ENCODE measurements at regions not wholly inside any gene's neighbourhood (a gene's known extent, or its start where the extent isn't known, plus 50 kb on each side); places are given as distances from the start of the nearest gene placed in this dataset.

DNA sequence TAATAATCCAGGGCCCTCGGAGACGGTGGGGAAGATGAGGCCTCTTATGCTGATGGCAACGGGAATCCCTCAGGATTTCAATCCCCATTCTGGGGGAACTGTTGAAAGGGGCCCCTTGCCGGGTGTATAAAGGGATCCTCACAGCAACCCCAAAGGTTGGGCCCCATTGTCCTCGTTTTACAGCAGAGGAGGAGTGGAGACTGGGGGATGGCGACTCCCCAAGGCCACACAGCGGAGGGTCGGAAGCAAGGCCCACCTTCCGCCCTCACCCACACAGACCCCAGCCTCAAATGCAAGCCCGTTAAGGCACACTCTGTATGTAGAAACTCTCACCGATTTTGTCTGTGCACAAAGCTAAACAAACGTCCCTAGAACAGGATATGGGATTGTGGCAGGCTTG is 327.9 kb upstream of the DIO3 start:
- DNase-seq, result no peak

DNA sequence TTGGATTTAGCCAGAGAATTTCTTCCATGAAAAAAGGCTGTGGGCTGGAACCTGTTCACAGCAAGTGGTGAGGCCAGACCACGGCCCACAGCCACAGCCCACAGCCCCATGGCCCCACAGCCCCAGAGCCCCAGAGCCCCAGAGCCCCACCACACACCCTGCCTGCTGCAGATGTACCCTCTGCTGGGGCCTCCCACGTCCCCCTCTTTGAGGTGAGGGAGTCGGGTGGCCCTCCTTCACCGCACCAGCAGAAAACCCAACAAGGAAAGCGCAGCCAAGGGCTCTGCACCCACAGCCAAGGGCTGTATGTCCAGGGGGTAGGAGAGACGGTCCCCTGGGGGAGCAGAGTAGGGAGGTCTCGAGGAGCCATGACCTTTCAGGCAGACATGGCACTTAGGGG is 327.5 kb upstream of the DIO3 start:
- DNase-seq, result no peak

GRCh38 chr14:101234244-101234937 is 326.9 kb upstream of the DIO3 start:
- no peak for DNase-seq

- DNase-seq, result no peak
These were observed 326.3 kb upstream of the DIO3 start for GRCh38 chr14:101234999-101235334.

DNA sequence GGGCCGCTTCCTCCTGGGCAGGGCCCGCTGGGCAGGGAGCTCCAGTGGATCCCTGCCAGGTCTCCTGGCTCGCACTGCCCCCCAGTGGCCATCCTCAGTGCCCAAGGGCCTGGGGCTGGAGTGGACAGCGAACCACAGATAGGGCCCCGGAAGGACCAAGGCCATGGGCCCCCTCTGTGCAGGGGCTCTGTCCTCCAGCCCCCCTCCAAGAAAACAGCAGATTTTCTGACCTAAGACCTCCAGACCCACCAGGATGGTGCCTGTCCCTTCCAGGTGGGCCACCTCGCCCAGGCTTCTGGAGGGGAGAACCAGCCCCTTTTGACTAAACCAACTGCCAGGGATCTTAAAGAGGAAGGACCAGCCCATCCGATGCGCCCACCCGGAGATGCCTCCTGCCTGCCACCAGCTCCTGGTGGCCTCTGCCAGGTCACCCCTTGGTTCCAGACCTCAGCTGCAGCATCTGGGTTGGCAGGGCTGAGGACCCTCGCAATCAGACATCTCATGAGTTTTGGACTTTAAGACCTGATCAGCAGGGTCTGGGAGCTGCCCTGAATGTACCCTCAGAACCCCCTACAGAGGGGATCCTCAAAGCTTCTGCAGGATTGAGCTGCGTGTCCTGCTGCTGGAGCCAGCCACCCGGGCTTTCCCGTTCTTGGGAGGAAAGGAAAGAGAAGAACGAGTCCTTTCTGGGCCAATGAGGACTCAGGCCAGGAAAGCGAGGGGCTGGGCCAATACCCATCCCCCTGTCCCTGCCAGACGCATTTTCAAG is 325.8 kb upstream of the DIO3 start:
- peak; percentile 11 for DNase-seq

GRCh38 chr14:101236496-101237251 is 324.6 kb upstream of the DIO3 start:
- no peak for DNase-seq

DNA sequence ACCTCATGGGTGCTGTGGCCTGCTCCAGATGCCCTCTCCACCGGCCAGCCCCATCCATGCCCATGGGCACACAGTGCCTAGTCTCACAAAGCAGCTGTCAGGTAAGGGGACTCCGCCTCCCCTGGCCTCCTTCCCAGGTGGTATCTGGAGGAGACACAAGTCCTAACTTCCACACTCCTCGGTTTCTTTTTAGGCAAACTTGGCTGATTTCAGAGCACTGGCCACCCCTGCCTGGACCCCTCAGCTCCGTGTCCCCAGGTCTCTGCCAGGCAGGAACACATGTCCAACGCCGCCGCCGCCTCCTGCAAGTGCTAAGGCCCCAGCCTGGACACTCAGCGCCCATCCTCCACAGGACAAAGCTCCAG is 324.1 kb upstream of the DIO3 start:
- no peak for DNase-seq

GRCh38 chr14:101239065-101239464 is 322.2 kb upstream of the DIO3 start:
- DNase-seq, result no peak

GRCh38 chr14:101241147-101241546 is 320.1 kb upstream of the DIO3 start:
- no peak for DNase-seq

DNA sequence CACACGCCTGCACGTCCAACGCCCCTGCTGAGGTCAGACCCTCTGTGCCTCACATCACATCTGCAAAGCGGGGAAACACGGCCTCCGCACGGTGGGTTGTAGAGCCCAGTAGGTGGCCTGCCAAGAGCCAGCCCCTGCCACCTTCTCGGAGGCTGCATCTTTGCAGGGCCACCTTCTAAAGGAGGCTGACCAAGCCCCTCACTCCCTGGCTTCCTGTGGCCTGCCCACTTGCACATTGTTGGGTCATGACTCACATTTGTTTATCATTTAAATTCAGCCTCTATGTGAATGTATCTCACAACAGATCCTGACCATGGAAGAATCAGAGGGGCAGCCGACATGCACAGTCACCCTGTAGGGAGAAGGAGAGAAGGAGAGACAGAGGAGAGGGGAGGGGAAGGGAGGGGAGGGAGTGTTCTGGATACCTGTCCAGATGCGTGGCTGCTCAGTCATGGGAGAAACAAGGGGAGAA is 319.5 kb upstream of the DIO3 start:
- DNase-seq, result no peak

DNA sequence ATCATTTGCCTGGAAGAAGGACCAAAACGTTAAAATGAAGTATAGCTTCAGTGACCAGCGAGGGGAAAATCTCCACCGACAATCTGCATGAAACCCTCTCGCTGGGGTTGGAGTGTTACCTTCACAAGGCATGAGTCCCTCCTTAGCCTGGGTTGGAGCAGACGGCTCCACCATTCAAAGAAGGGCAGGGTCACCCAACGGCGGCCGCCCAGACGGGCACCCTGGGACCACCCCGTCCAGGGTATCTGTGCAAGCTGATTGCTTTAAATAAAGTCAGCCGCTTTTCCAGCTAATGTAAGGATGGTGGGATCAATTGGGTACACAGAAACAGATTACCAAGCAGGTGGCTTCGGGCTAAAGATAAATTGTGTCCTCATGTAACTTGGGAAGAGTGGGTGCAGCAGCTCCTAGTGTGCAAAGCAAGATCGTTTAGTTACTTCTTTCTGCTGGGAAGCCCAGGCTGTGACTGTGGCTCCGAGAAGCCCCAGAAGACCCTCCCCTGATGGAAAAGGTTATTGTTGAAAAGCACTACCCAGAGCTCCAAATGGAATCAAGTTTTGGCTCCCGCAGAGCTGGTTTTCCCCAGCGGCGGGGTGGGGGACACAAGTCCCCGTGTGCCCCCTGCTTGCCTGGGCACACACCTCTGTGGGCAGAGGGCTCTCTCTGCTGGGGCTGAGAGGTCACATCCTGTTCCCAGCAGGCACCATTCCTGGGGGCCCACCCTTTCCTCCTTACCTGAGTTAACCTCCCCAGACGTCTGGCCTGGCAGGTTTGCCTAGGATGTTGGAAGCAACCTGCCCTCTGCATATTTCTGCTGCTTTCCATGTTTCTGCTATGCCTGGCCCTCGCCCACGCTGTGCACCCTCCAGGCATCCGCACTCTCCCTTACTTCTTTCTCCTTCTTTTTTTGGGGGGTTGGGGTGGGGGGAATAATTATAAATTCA is 318.6 kb upstream of the DIO3 start:
- no peak for DNase-seq

GRCh38 chr14:101243587-101244338 is 317.5 kb upstream of the DIO3 start:
- DNase-seq, result no peak

DNA sequence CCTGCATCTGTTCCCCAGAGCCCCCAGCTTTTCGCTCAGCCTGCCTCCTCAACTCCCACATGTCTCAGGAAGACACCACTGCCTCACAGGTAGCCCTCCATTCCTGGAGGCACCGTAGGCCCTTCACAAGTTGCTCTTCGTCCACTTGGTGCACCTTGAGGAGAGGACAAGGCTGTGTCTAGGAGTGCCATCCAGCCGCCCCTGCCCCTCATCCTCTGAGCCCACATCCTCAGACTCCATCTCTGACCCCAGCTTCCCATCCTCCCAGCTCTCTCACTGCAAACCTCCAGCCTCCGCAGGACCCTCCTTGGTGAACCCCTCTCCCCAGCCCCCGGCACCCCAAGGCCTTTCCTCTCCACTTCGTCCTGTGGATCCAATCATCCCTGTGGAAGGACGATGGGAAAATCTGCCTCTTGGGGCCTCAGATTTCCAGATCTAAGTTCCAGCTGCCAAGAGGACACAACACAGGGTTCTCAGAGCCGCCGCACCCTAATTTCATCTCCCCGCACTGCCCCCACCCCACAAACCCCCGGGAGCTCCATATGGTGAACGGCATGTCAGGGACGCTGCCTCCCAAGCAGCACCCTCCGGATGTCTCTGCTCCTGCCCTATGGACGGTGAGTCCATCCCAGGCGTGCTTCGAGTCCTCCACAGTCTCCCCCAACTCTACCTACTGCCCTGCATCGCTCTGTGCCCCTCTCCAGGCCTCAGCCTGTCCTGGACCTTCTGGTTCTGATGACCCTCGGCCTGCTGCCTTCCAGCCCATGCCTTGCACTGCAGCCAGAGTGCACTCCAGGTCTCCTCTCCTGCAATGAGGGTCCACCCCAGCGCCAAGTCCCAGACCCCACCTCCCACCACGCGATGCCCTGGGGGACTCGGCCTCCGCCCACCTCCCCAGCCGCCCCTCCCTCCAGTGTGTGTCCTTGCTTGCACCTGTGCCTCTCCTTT is 314.1 kb upstream of the DIO3 start:
- no peak for DNase-seq

DNA sequence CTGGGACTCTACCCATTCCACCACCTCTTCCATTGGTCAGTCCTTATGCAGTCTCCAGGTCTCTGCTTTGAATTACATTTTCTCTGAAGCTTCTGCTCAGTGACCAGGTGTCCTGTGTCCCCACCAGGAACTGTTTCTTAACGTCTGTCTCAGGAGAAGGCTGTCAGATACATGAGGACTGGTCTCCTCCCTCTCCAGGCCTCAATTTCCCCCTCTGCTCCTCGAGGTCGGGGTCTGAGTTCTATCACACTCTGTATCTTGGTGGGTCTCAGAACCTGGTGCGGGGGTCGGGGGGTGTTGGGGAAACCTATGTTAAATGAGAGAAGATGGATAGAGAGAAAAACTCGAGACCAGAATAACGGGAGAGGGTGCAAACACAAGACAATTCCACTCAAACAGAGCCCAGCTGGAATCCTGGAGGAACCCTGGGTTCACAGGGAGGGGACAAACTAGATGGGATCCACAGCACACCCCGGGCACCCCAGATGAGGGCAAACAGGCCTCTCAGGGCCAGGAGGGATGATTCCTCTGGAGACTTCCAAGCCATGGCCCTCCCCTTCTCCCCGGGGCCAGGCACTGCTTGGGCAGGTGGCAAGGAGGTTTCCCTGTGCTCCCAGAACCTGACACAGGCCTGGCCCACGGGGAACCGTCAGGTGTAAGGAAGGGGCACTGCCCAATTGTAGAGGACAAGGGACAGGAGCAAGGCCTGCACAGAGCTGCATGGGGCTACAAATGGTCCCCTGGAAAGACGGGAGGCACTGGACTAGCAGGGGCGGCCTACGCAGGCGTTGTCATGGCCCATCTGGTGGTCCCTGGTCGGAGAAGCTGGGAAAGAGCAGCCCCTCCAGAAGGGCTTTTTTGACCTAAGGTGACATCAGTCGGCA is 313.2 kb upstream of the DIO3 start:
- DNase-seq, result no peak

DNA sequence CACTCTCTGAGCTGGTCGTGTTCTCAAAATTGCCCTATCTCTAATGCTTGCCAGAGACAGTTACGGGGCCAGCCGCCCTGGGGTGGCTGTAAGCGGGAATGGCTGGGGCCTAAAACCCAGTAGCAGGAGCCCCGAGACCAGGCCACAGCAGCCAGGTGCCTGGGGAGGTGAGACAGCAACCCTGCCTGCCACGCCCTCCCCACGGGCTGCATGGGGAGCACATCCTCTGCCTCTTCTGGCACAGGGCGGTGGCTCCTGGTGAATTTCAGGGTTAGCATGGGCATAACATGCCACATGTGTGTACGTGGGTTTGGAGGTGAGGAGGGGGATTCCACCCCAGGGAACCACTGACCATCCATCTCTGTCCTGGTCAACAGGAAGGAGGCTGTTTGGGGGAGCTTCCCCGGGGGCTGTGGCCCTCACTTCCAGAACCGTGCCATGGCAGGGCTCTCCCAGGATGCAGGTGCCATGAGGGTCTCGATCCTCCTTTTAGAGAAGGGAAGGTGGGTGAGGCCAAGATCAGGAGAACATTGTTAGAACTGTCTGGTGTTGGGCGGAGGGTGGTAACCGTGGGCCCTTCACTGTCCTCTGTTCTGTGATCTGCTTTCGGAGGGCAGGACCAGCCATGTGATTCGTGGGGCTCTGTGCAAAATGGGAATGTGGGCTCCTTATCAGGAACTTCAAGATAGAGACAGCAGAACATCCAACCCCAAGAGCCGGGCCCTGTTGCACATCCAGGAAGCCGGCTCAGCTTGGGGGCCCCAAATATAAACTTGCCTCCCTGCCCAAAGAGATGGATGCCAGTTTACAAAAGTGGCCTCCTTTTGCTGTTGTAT is 312.2 kb upstream of the DIO3 start:
- no peak for DNase-seq

DNA sequence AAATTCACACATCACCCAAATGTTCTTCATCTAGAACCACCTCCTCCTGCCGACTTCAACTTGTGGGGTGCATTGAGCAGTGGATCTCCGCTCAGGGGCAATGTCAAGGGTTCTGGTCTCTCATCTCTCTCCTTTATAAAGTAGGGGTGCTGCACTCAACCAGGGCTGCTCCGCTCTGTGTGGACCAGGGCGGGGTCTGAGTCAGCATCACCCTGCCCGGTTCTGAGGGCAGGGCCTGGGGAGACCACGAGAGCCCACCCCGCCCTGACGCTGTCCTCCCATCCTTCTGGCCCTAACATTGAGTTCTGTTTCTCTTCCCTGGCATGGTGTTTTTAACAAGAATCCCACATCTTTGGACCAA is 311.6 kb upstream of the DIO3 start:
- no peak for DNase-seq

DNA sequence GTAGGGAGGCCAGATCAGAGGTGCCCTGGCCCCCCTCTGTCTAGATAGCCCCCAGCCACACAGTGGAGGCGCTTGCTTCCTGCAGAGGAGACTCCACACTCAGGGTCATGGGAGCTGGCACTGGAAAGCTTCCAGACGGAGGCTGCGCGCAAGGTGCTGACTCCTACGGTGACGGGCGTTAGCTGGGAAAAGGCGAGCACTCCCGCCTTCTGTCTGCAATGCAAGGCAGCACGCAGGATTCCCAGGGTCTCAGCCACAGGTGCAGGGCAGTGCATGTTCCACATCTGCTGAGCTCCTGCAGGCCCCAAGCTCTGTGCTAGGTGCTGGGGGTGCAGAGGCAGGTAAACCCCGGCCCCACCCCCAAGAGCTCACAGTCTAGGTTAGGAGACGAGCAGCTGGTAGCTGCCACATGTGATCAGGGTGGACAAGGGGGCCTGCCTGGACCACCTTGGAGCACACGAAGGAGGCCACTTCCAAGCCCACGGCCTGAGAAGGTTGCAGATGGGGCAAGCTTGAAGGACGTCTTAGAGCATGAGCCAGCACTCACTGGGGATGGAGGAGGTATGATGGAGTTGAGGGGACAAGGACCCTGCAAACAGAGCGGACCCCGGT is 310.9 kb upstream of the DIO3 start:
- no peak for DNase-seq
